GM19397 (cell line): ENCODE measurements at regions not wholly inside any gene's neighbourhood (a gene's known extent, or its start where the extent isn't known, plus 50 kb on each side); places are given as distances from the start of the nearest gene placed in this dataset.

Experiments
- ATAC-seq: cut with Tn5 transposase; IDR thresholded peaks from one replicate; pipeline ENCODE4 v1.9.1; 2021; ENCODE audit warnings: mild to moderate bottlenecking, moderate library complexity; ENCODE audit not compliant: unreplicated experiment

DNA sequence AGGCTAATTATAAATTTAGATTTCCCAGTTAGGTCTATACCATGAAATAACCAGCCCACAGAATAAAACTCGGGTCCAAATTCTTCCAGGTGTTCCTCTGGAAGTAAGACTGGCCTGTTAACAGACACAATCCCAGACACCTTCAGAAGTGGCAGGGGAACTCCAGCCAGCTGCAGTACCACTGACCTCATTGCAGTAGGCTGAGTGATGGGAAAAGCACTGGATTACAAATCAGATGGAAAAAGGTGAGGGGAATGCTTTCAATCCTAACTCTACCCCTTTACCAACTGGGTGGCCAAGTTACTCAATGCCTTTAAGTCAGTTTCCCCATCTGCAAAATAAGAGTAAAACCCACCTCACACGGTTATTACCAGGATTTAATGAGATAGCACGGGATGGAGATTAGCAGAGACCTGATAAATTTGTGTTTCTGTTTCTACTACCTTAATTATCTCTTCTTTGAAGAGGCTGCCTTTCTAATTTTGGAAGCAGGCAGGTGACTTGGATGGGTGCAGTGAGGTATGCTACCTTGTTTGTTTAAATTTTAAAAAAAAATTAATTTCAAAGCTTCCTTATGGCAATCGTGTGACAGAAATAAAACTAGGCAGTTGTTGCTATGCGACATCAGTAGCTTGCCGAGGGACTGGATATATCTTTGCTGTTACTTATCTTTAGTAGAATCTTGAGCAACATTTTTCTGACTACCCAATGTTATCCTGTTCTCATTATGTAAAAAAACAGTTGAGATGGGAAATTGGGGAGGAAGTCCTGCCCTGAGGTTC is 167.3 kb upstream of the GRIN2B start:
- no peak for ATAC-seq

DNA sequence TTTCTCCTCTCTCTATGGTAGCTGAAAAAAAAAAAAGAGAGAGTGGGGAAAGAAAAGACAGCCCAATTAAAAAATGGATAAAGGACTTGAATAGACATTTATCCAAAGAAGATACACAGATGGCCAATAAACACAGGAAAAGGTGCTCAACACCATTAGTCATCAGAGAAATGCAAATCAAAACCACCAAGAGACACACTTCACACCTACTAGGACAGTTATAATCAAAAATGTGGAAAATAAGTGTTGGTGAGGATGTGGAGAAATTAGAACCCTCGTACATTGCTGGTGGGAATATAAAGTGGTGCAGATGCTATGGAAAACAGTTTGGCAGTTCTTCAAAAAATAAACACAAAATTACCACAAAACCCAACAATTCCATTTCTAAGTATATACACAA is 172.4 kb upstream of the GRIN2B start:
- ATAC-seq = no peak

GRCh38 chr12:14156606-14157005 is 175.2 kb upstream of the GRIN2B start:
- no peak for ATAC-seq

- peak; percentile 98 for ATAC-seq
These were observed 175.8 kb upstream of the GRIN2B start for GRCh38 chr12:14157088-14157747.

DNA sequence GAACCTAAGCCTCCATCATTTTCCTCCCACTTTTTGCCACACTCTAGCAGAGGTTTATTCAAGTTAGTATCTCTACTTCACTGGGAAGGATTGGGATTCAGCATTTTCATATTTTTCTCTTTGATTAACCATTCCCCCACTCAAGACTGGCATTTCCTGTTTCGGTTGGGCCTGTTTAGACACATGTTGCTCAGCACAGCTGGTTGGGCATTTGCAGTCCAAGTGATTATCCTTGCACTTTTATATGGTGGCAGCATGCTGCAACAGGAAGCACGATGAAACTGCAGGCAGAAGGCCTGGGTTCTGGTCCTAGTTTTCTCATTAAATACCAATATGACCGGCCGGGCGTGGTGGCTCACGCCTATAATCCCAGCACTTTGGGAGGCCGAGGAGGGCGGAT is 182.9 kb upstream of the GRIN2B start:
- no peak for ATAC-seq

GRCh38 chr12:14167005-14167628 is 185.7 kb upstream of the GRIN2B start:
- ATAC-seq = no peak

- no peak for ATAC-seq
These were observed 187.9 kb upstream of the GRIN2B start for GRCh38 chr12:14169281-14169680.

GRCh38 chr12:14171106-14171505 is 189.7 kb upstream of the GRIN2B start:
- no peak for ATAC-seq

GRCh38 chr12:14175206-14175605 is 190.3 kb upstream of the ATF7IP start:
- ATAC-seq = no peak

DNA sequence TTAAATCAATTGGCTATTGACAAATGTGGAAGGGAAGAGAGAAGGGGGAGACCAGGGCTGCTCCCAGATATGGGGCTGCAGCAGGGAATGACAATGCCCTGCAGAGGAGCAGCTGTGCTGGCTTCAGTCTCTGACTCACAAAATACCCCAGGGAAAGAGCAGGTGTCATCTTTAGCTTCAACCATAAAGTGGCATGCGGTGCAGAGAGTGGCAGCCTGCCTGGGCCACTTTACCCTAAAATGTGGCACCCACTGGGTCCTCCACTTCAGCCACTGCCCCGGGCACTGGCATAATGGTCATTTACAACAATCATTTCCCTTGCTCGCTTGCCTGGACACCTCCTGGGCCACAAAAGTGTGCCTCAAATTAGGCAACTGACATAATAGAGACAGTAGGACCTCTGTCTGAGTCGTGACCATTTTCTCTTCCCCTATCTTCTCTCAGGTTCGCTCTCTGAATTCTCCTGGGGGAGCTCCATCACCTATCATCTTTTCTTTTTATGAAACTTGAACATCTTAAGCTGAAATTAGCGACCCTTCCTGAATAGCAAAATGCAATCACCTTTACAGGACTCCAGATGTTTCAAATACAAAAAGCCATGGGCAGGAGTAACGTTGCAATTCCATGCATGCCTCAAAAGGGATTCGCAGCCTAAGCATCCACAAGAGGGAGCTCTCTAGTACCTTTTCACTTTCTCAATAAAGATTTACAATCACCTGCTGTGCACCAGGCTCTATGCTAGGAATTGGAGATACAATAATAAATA is 179.9 kb upstream of the ATF7IP start:
- peak; percentile 69 for ATAC-seq

- no peak for ATAC-seq
These were observed 179.3 kb upstream of the ATF7IP start for GRCh38 chr12:14186193-14186502.

GRCh38 chr12:14187002-14187401 is 178.5 kb upstream of the ATF7IP start:
- ATAC-seq = no peak

DNA sequence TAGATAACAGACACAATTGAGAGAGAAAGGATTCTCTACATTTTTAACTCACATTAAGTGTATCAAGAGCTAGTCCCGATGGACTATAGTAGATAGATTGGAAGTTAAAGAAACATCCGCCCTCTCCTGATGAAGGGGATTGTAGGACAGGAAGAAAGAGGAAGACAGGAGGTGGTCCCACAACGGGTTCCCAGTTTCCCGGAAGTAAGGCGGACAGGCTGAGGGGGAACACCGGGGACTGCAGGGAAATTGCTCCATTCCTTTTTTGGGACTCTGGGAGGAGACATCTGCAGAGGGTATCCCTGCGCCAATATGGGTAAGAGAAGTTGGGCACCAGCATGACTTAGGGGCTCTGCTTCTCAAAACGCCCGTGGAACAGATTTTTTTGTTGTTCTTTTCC is 177.5 kb upstream of the ATF7IP start:
- no peak for ATAC-seq

DNA sequence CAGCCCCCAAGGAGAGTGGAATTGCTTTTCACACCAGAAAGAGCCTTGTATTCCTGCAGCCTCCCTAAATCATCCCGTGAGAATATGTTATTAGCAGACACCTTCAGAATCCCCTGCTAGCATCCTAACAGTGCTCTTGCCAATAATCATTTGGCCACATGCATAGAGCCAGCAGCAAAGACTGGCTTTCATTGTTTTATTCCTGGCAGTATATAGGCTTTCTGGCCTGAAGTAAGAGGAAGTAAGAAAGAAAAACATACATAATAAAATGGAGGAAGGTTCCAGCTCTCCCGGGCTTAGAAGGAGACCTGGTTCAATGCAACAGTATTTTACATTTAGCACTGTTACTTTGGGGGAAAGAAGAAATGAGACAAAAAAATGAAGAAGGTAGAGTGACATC is 176.7 kb upstream of the ATF7IP start:
- no peak for ATAC-seq

DNA sequence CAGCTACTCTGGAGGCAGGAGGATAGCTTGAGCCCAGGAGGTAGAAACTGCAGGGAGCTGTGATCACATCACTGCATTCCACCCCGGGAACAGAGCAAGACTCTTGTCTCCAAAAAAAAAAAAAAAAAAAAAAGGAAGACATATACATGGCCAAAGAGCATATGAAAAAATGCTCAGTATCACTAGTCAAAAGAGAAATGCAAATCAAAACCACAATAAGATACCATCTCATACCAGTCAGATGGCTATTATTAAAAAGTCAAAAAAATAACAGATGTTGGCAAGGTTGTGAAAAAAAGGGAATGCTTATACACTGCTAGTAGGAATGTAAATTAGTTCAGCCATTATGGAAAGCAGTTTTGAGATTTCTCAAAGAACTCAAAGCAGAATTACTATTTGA is 174.8 kb upstream of the ATF7IP start:
- ATAC-seq = no peak

DNA sequence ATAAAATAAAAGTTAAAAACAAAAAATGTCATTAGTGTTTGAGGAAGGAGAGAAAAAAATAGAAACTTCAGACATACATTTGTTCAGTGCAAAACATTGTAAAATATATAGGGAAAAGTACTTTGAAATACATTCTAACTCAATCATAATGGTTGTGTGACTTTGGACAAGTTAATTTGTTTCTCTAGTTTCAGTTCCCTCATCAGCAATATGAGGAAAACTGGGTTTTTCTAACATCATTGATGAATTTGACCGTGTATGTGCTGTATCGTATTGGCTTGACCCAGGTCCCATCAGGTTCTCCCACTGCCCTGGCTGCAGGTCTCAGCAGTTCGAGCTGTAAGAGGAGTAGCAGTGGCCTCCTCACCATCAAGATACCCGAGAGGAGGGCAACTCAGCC is 173.9 kb upstream of the ATF7IP start:
- ATAC-seq = no peak

GRCh38 chr12:14193639-14194038 is 171.8 kb upstream of the ATF7IP start:
- ATAC-seq = no peak

- ATAC-seq = no peak
These were observed 170.9 kb upstream of the ATF7IP start for GRCh38 chr12:14194572-14194971.

DNA sequence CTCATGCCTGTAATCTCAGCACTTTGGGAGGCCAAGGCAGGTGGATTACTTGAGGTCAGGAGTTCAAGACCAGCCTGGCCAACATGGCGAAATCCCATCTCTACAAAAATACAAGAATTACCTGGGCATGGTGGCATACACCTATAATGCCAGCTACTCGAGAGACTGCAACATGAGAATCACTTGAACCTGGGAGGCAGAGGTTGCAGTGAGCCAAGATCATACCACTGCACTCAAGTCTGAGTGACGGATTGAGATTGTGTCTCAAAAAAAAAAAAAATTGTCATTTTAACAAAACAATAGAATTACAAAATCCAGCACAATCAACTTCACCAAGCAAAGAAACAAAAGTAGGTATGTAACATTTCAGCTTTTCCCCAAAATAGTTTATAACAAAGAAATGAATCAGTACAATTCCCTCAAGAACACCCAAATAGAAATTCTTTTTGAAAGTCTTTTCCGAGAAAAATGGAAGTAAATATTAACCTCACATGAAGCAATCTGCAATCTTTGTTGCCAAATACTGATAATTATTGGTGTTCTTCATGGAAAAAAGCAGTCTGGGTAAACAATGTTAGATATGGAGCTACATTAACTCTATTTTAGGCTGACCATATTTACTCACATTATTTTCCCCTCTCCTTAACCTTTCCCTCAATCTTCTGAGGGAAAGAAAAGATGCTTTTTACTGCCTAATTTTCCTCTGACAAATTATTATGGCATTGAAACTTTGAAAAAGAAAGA is 165.9 kb upstream of the ATF7IP start:
- ATAC-seq = no peak

DNA sequence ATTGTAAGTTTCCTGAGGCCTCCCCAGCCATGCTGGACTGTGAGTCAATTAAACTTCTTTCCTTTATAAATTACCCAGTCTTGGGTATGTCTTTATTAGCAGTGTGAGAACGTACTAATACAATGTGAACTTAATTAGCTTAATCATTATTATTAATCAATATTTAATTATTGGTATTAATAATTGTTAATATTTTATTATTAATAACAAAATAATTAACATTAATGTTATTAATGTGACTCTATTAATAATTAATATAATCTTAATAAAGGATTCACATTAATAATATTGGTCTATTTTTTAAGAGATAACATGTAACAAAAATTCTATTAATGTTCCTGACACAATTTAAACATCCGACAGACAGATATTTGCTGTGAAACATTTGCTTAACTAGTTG is 164.9 kb upstream of the ATF7IP start:
- ATAC-seq = no peak

GRCh38 chr12:14201291-14201690 is 164.2 kb upstream of the ATF7IP start:
- ATAC-seq = no peak
